BLaER1 (cell line): ENCODE measurements at regions not wholly inside any gene's neighbourhood (a gene's known extent, or its start where the extent isn't known, plus 50 kb on each side); places are given as distances from the start of the nearest gene placed in this dataset.
"Not testable (repeated sequence)": the region's sequence is repeated elsewhere in the genome, so short reads cannot be mapped to it uniquely, and the experiment has no call there.

Experiments used
- H3K27ac ChIP-seq: shearing (Covaris generic); formaldehyde crosslinking; 2 replicates; pipeline ENCODE4 v1.8.1; 2022
- H3K27me3 ChIP-seq: shearing (Covaris generic); formaldehyde crosslinking; 2 replicates; pipeline ENCODE4 v1.8.1; 2022
- H3K36me3 ChIP-seq: shearing (Covaris generic); formaldehyde crosslinking; 2 replicates; pipeline ENCODE4 v1.8.1; 2022
- H3K4me1 ChIP-seq: shearing (Covaris generic); formaldehyde crosslinking; 2 replicates; pipeline ENCODE4 v1.8.1; 2022
- H3K4me2 ChIP-seq: shearing (Covaris generic); formaldehyde crosslinking; 2 replicates; pipeline ENCODE4 v1.8.1; 2022
- H3K4me3 ChIP-seq: shearing (Covaris generic); formaldehyde crosslinking; 2 replicates; pipeline ENCODE4 v1.8.1; 2022
- H3K9ac ChIP-seq: shearing (Covaris generic); formaldehyde crosslinking; 2 replicates; pipeline ENCODE4 v1.8.1; 2022
- H3K9me3 ChIP-seq: shearing (Covaris generic); formaldehyde crosslinking; 2 replicates; pipeline ENCODE4 v1.8.1; 2022
- H4K20me1 ChIP-seq: shearing (Covaris generic); formaldehyde crosslinking; 2 replicates; pipeline ENCODE4 v1.8.1; 2022
- Cebpa-rat ChIP-seq: shearing (Covaris generic); IDR thresholded peaks from 2 replicates; pipeline ENCODE4 v1.8.1; 2022

GRCh38 chr1:215287362-215287761 is 204.8 kb downstream of the KCNK2 start:
- Histone ChIP-seq H3K27ac (no peak overlapping the region), H3K4me3 (no peak overlapping the region), H3K9me3 (no peaks in the 10 kb centered on the region), H3K4me2 (no peak overlapping the region), H3K27me3 (no peaks in the 10 kb centered on the region), H3K36me3 (no peaks in the 10 kb centered on the region), H3K4me1 (no peaks in the 10 kb centered on the region), H3K9ac (no peak overlapping the region), H4K20me1 (no peaks in the 10 kb centered on the region)
- TF ChIP-seq Cebpa-rat, result no peak

DNA sequence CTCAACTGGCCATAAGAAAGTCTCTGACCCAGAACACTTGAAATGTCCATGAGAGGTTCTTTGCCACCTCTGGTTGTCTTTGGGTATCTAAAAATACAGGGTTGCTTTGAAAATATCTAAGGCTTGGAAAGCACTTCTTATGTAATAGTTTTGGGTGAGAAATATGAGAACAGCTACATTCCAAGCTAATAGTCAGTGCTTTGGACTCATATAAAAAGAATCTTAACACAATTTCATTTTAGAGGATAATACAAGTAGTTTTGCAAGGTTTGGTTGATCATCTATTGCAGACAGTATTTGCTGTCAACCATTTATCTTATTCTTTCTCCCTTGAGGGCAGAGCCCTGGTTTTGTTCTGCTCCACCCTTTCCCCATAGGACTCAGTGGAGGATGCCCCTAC is 207.5 kb downstream of the KCNK2 start:
- H3K9ac ChIP-seq, result no peak overlapping the region
- H3K27ac ChIP-seq, result no peak overlapping the region
- no peaks in the 10 kb centered on the region for H3K36me3 ChIP-seq
- peaks cover 7% of the 10 kb centered on the region for H3K4me1 ChIP-seq
- TF ChIP-seq Cebpa-rat, result no peak
- no peaks in the 10 kb centered on the region for H4K20me1 ChIP-seq
- peaks cover 10% of the 10 kb centered on the region for H3K9me3 ChIP-seq
- no peak overlapping the region for H3K4me2 ChIP-seq
- H3K4me3 ChIP-seq, result no peak overlapping the region
- no peaks in the 10 kb centered on the region for H3K27me3 ChIP-seq

DNA sequence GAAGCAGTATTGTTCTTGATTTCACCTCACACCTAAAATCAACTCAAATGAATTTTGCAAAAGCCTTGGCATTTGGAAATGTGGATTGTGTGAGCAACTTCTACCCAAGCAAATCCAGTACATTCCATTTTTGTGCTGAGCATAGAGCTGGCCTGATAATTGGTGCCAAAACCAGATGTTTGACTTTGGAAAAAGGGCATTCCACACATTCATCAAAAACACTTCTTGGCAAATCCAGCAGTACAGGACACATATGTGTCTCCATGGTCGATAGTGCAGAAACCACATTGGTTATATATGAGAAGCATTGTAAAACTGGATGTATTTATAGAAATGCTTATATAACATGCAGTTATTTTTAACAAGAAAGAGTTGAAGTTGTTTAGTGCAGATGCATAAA is 210.4 kb downstream of the KCNK2 start:
- TF ChIP-seq Cebpa-rat, result no peak
- H4K20me1 ChIP-seq, result no peaks in the 10 kb centered on the region
- H3K27ac ChIP-seq, result no peak overlapping the region
- H3K4me3 ChIP-seq, result no peak overlapping the region
- peak overlapping the region; percentile 11; the same call in 1 of the 2 replicates for H3K4me2 ChIP-seq
- H3K9me3 ChIP-seq, result peaks cover 14% of the 10 kb centered on the region
- H3K36me3 ChIP-seq, result no peaks in the 10 kb centered on the region
- no peaks in the 10 kb centered on the region for H3K27me3 ChIP-seq
- no peak overlapping the region for H3K9ac ChIP-seq
- H3K4me1 ChIP-seq, result peaks cover 7% of the 10 kb centered on the region

DNA sequence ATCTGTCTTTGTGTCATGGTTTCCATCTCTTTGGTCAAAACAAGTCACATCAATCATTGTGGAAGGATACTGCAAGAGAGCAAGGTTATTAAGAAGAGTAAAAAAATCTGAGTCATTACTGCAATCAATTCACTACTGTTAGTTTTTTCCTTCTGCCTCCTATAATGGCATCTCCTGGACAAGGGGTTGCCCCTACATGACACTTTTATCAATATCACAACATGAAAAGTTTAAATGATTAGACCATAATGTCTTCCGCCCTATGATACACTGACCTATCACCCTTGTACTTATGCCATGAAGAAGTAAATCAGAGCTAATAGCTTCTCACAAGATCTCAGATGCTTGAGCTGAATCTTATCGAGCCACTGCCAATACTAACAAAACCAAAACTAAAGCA is 223.9 kb downstream of the KCNK2 start:
- H4K20me1 ChIP-seq, result no peaks in the 10 kb centered on the region
- H3K27me3 ChIP-seq, result no peaks in the 10 kb centered on the region
- no peak overlapping the region for H3K9ac ChIP-seq
- H3K27ac ChIP-seq, result no peak overlapping the region
- H3K4me1 ChIP-seq, result peaks cover 6% of the 10 kb centered on the region
- no peaks in the 10 kb centered on the region for H3K36me3 ChIP-seq
- no peak for TF ChIP-seq Cebpa-rat
- H3K4me3 ChIP-seq, result no peak overlapping the region
- no peaks in the 10 kb centered on the region for H3K9me3 ChIP-seq
- H3K4me2 ChIP-seq, result no peak overlapping the region

GRCh38 chr1:215321802-215322201 is 239.3 kb downstream of the KCNK2 start:
- Histone ChIP-seq H3K4me3 (no peak overlapping the region), H3K9me3 (peaks cover 23% of the 10 kb centered on the region), H3K36me3 (no peaks in the 10 kb centered on the region), H3K27me3 (no peaks in the 10 kb centered on the region), H3K9ac (no peak overlapping the region), H4K20me1 (no peaks in the 10 kb centered on the region), H3K4me1 (no peaks in the 10 kb centered on the region), H3K27ac (no peak overlapping the region), H3K4me2 (no peak overlapping the region)
- TF ChIP-seq Cebpa-rat, result no peak

DNA sequence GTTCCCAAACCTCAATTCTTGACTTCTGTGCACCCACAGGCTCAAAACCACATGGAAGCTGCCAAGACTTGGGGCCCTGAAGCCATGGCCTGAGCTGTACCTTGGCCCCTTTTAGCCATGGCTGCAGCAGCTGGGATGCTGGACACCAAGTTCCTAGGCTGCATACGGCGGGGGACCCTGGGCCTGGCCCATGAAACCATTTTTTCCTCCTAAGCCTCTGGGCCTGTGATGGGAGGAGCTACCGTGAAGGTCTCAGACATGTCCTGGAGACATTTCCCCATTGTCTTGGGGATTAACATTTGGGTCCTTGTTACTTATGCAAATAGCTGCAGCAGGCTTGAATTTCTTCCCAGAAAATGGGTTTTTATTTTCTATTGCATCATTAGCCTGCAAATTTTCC is 241.5 kb downstream of the KCNK2 start:
- not testable (repeated sequence) for H3K4me1 ChIP-seq, H3K36me3 ChIP-seq, H3K9ac ChIP-seq, H4K20me1 ChIP-seq, H3K4me3 ChIP-seq, H3K27ac ChIP-seq, H3K27me3 ChIP-seq, H3K4me2 ChIP-seq
- peaks cover 23% of the 10 kb centered on the region for H3K9me3 ChIP-seq

- no peak overlapping the region for H3K4me2 ChIP-seq
- no peak overlapping the region for H3K4me3 ChIP-seq
- H3K27me3 ChIP-seq, result no peaks in the 10 kb centered on the region
- TF ChIP-seq Cebpa-rat, result no peak
- no peak overlapping the region for H3K9ac ChIP-seq
- no peak overlapping the region for H3K27ac ChIP-seq
- no peaks in the 10 kb centered on the region for H4K20me1 ChIP-seq
- no peaks in the 10 kb centered on the region for H3K4me1 ChIP-seq
- no peaks in the 10 kb centered on the region for H3K36me3 ChIP-seq
- H3K9me3 ChIP-seq, result no peaks in the 10 kb centered on the region
These were observed 236.7 kb upstream of the KCTD3 start for GRCh38 chr1:215330426-215330825.

GRCh38 chr1:215344539-215344938 is 222.6 kb upstream of the KCTD3 start:
- Histone ChIP-seq H3K9ac (no peak overlapping the region), H3K4me1 (no peaks in the 10 kb centered on the region), H3K9me3 (no peaks in the 10 kb centered on the region), H4K20me1 (no peaks in the 10 kb centered on the region), H3K4me3 (no peak overlapping the region), H3K36me3 (no peaks in the 10 kb centered on the region), H3K27ac (no peak overlapping the region), H3K4me2 (no peak overlapping the region), H3K27me3 (no peaks in the 10 kb centered on the region)
- TF ChIP-seq Cebpa-rat, result no peak

DNA sequence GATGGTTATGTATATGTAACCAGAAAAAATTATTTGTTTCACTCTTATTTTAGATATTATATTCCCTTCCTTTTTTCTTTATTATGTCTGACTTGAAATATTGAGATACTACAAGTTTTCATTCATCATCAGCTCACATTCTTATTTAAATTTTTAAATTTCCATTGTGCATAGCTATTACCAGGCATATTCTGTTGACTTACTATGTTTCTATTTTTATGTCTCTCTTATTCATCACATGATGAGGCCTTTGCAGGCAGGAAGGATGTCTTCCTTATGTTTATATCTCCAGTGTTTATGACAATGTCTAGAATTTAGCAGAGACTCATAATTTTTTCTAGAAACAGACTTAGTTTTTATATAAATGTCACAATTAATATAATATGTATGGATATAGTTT is 221.9 kb upstream of the KCTD3 start:
- Histone ChIP-seq H3K36me3 (no peaks in the 10 kb centered on the region), H3K27me3 (no peaks in the 10 kb centered on the region), H4K20me1 (no peaks in the 10 kb centered on the region), H3K27ac (no peak overlapping the region), H3K9me3 (no peaks in the 10 kb centered on the region), H3K4me1 (no peaks in the 10 kb centered on the region), H3K4me2 (no peak overlapping the region), H3K4me3 (no peak overlapping the region), H3K9ac (no peak overlapping the region)
- TF ChIP-seq Cebpa-rat, result no peak

DNA sequence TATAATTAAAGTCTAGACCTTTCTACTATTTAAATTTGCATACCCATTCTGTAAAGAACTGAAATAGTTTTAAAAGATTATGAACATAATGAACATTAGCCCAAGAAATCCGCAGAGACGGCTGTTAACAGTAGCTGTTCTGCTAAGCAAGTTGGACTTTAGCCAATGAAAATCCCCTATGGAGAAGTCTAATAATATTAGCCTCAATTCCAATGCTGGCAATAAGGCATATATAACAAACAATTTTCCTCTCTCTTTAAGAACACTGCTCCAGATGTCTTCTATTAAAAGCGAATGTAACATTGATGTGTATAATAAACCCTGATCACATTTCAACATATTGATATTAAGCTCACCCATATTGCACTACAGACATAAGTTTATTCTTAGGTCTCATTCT is 221.3 kb upstream of the KCTD3 start:
- H3K4me1 ChIP-seq, result no peaks in the 10 kb centered on the region
- H3K36me3 ChIP-seq, result no peaks in the 10 kb centered on the region
- H3K9ac ChIP-seq, result no peak overlapping the region
- no peaks in the 10 kb centered on the region for H3K27me3 ChIP-seq
- no peak for TF ChIP-seq Cebpa-rat
- H3K4me3 ChIP-seq, result no peak overlapping the region
- no peak overlapping the region for H3K4me2 ChIP-seq
- no peaks in the 10 kb centered on the region for H4K20me1 ChIP-seq
- H3K9me3 ChIP-seq, result no peaks in the 10 kb centered on the region
- H3K27ac ChIP-seq, result no peak overlapping the region

DNA sequence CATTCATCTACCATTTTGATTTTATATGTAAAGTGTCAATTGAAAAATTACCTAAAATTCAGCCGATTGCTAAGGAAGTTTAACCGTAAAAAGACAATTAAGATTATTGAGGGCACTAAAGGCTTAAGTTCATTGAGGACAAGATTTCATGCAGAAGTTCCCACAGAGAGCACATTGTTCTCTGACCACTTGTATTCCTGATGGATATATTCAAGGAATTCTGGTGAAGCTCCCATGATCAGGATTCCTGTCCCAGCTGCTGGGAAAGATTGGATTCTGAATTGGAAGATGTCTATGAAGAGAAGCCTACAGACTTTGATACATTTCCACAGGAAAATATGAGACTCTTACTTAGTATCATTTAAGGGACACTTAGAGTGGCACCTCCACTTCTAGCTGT is 209.2 kb upstream of the KCTD3 start:
- H3K4me2 ChIP-seq, result no peak overlapping the region
- no peaks in the 10 kb centered on the region for H4K20me1 ChIP-seq
- H3K27me3 ChIP-seq, result no peaks in the 10 kb centered on the region
- TF ChIP-seq Cebpa-rat, result no peak
- H3K9me3 ChIP-seq, result no peaks in the 10 kb centered on the region
- H3K4me1 ChIP-seq, result no peaks in the 10 kb centered on the region
- H3K4me3 ChIP-seq, result no peak overlapping the region
- no peak overlapping the region for H3K9ac ChIP-seq
- no peak overlapping the region for H3K27ac ChIP-seq
- no peaks in the 10 kb centered on the region for H3K36me3 ChIP-seq
